SK-N-SH (cell line): ENCODE measurements at regions not wholly inside any gene's neighbourhood (a gene's known extent, or its start where the extent isn't known, plus 50 kb on each side); places are given as distances from the start of the nearest gene placed in this dataset.

ENCODE experiments used
- CTCF ChIA-PET: fragments of 300-600, 350-600 bp; formaldehyde crosslinking; extraction: SDS; loops from one replicate; lab custom pipeline; 2021; lab: Yijun Ruan, JAX
- POLR2A ChIA-PET: fragments of 350-600 bp; sonication (Branson Sonifier 250); formaldehyde crosslinking; extraction: SDS; loops from one replicate; lab custom pipeline; 2020; ENCODE audit warnings: antibody characterized with exemption, inconsistent platforms; lab: Yijun Ruan, JAX
- DNase-seq: peaks from one replicate; pipeline ENCODE4 v3.0.0; 2012
- H2AFZ ChIP-seq: fragments of 200-600 bp; sonication (generic); 2 replicates; pipeline ENCODE4 v1.8.1; 2016; ENCODE audit warnings: antibody characterized with exemption, mild to moderate bottlenecking, low read depth
- H3F3A ChIP-seq: fragments of 200-600 bp; sonication (generic); replicated peaks from 2 replicates; pipeline ENCODE3; 2016; ENCODE audit warnings: antibody characterized with exemption, mild to moderate bottlenecking; ENCODE audit not compliant: insufficient read depth
- H3K27ac ChIP-seq, 2 experiments: fragments of 200-500 bp in 1 of 2; fragments of 200-600 bp in 1 of 2; sonication (Bioruptor generic) in 1 of 2; sonication (generic), shearing (Covaris generic) in 1 of 2; 2 replicates each; pipeline versions ENCODE4 v1.5.1 to v1.6.1; 2014 to 2016; ENCODE audit warnings: low read depth in 2 of 2, inconsistent platforms in 1 of 2, low read length in 1 of 2, mild to moderate bottlenecking in 1 of 2, mixed read lengths in 1 of 2
- H3K27me3 ChIP-seq: fragments of 200-600 bp; sonication (generic), shearing (Covaris generic); 2 replicates; pipeline ENCODE4 v1.6.1; 2016; ENCODE audit warnings: mixed run types; ENCODE audit not compliant: insufficient read depth
- H3K36me3 ChIP-seq, 2 experiments: fragments of 200-500 bp in 1 of 2; fragments of 200-600 bp in 1 of 2; sonication (Bioruptor generic) in 1 of 2; sonication (generic) in 1 of 2; replicated peaks in 1 of 2; 2 replicates each; pipeline versions ENCODE3 to v1.5.1; 2014 to 2016; ENCODE audit warnings: low read length in 1 of 2, mild to moderate bottlenecking in 1 of 2; ENCODE audit not compliant: insufficient read depth in 2 of 2, control insufficient read depth in 1 of 2
- H3K4me1 ChIP-seq, 2 experiments: fragments of 200-500 bp in 1 of 2; fragments of 200-600 bp in 1 of 2; sonication (Bioruptor generic) in 1 of 2; sonication (generic), shearing (Covaris generic) in 1 of 2; 2 replicates each; pipeline versions ENCODE4 v1.5.1 to v1.6.1; 2014 to 2016; ENCODE audit warnings: low read depth in 1 of 2, low read length in 1 of 2, mixed run types in 1 of 2; ENCODE audit not compliant: insufficient read depth in 2 of 2, control insufficient read depth in 1 of 2
- H3K4me2 ChIP-seq: fragments of 200-600 bp; sonication (generic), shearing (Covaris generic); 2 replicates; pipeline ENCODE4 v1.6.1; 2017; ENCODE audit warnings: mixed run types
- H3K4me3 ChIP-seq, 2 experiments: fragments of 200-500 bp in 1 of 2; fragments of 200-600 bp in 1 of 2; sonication (Bioruptor generic) in 1 of 2; sonication (generic), shearing (Covaris generic) in 1 of 2; 2 replicates each; pipeline versions ENCODE4 v1.5.1 to v1.8.1; 2014 to 2016; ENCODE audit warnings: low read depth in 2 of 2, inconsistent platforms in 1 of 2, low read length in 1 of 2, mild to moderate bottlenecking in 1 of 2, mixed read lengths in 1 of 2, moderate library complexity in 1 of 2
- H3K79me2 ChIP-seq: fragments of 200-600 bp; sonication (generic); 2 replicates; pipeline ENCODE4 v1.8.1; 2017; ENCODE audit warnings: mild to moderate bottlenecking; ENCODE audit not compliant: insufficient read depth
- H3K9ac ChIP-seq: fragments of 200-600 bp; sonication (generic); 2 replicates; pipeline ENCODE4 v1.6.1; 2017; ENCODE audit warnings: mixed run types
- H3K9me2 ChIP-seq: fragments of 200-600 bp; sonication (generic); 2 replicates; pipeline ENCODE4 v1.6.1; 2017; ENCODE audit warnings: mixed run types
- H3K9me3 ChIP-seq: fragments of 200-600 bp; sonication (generic); 2 replicates; pipeline ENCODE4 v1.6.1; 2017; ENCODE audit warnings: mixed run types, mild to moderate bottlenecking, moderate library complexity
- H4K20me1 ChIP-seq: fragments of 200-600 bp; sonication (generic); 2 replicates; pipeline ENCODE4 v1.6.1; 2017; ENCODE audit warnings: mild to moderate bottlenecking, mixed run types; ENCODE audit not compliant: insufficient read depth
- CHD2 ChIP-seq: fragments of 150-350 bp; IDR thresholded peaks from 2 replicates; pipeline ENCODE4 v1.6.1; 2018; ENCODE audit warnings: low read length; ENCODE audit not compliant: partially characterized antibody
- EP300 ChIP-seq, 2 experiments: IDR thresholded peaks; 2 replicates each; pipeline versions ENCODE4 v1.4.0 to v1.6.1; 2012; ENCODE audit warnings: borderline replicate concordance in 1 of 2, low read depth in 1 of 2, low read length in 1 of 2
- EZH2phosphoT487 ChIP-seq: fragments of 200-600 bp; sonication (generic); IDR thresholded peaks from 2 replicates; pipeline ENCODE4 v1.6.1; 2017; ENCODE audit warnings: low read depth, mixed run types, mild to moderate bottlenecking, antibody characterized with exemption, moderate library complexity, borderline replicate concordance
- FOSL2 ChIP-seq: IDR thresholded peaks from 2 replicates; pipeline ENCODE4 v1.4.0; 2012; ENCODE audit warnings: low read depth, mild to moderate bottlenecking, moderate library complexity, borderline replicate concordance
- FOXJ3 ChIP-seq: sonication (generic); formaldehyde crosslinking; IDR thresholded peaks from 2 replicates; pipeline ENCODE4 v1.5.1; 2020; ENCODE audit warnings: mild to moderate bottlenecking, missing genetic modification reagents
- GABPA ChIP-seq: IDR thresholded peaks from 2 replicates; pipeline ENCODE4 v1.4.0; 2012; ENCODE audit warnings: low read depth, mild to moderate bottlenecking
- NFIC ChIP-seq: IDR thresholded peaks from 2 replicates; pipeline ENCODE4 v1.4.0; 2012; ENCODE audit warnings: borderline replicate concordance
- NRF1 ChIP-seq: IDR thresholded peaks from 2 replicates; pipeline ENCODE4 v1.6.1; 2012; ENCODE audit warnings: low read depth, mild to moderate bottlenecking, low read length
- POLR2AphosphoS5 ChIP-seq: IDR thresholded peaks from 2 replicates; pipeline ENCODE4 v1.6.1; 2012; ENCODE audit warnings: low read depth, low read length
- RAD21 ChIP-seq: IDR thresholded peaks from 2 replicates; pipeline ENCODE4 v1.6.1; 2012; ENCODE audit warnings: mild to moderate bottlenecking, low read length
- RCOR1 ChIP-seq: fragments of 150-350 bp; IDR thresholded peaks from 2 replicates; pipeline ENCODE4 v1.6.1; 2017; ENCODE audit warnings: antibody characterized with exemption, low read length
- SIN3A ChIP-seq: IDR thresholded peaks from 2 replicates; pipeline ENCODE4 v1.6.1; 2012; ENCODE audit warnings: low read depth, mild to moderate bottlenecking, low read length, moderate library complexity, borderline replicate concordance
- SMC3 ChIP-seq: IDR thresholded peaks from 2 replicates; pipeline ENCODE4 v1.6.1; 2012; ENCODE audit warnings: low read depth, low read length, improper control_type of control experiment
- TCF12 ChIP-seq: IDR thresholded peaks from 2 replicates; pipeline ENCODE4 v1.4.0; 2012
- TEAD4 ChIP-seq: IDR thresholded peaks from 2 replicates; pipeline ENCODE4 v1.4.0; 2012; ENCODE audit warnings: mild to moderate bottlenecking, borderline replicate concordance; ENCODE audit not compliant: insufficient read depth
- WGBS: methylation state at CpG from one replicate; pipeline ENCODE4 v1.1.6; 2017; ENCODE audit warnings: low lambda C conversion rate; 5-methylcytosine and 5-hydroxymethylcytosine counted together
- TF ChIP-seq, protein P1 (sequence below): fragments of 150-350 bp; IDR thresholded peaks from 2 replicates; pipeline ENCODE4 v1.6.1; 2017; ENCODE audit warnings: antibody characterized with exemption, low read length, low read depth, borderline replicate concordance
- TF ChIP-seq, protein P2 (sequence below): fragments of 200-600 bp; sonication (generic); IDR thresholded peaks from 2 replicates; pipeline ENCODE4 v1.6.1; 2017; ENCODE audit warnings: antibody characterized with exemption, mild to moderate bottlenecking, moderate library complexity
- TF ChIP-seq, protein P3 (sequence below): IDR thresholded peaks from 2 replicates; pipeline ENCODE4; 2012
- TF ChIP-seq, protein P4 (sequence below): IDR thresholded peaks from 2 replicates; pipeline ENCODE4 v1.4.0; 2012; ENCODE audit warnings: low read depth
- TF ChIP-seq, protein P5 (sequence below): IDR thresholded peaks from 2 replicates; pipeline ENCODE4 v1.4.0; 2012; ENCODE audit warnings: low read depth, borderline replicate concordance

DNA sequence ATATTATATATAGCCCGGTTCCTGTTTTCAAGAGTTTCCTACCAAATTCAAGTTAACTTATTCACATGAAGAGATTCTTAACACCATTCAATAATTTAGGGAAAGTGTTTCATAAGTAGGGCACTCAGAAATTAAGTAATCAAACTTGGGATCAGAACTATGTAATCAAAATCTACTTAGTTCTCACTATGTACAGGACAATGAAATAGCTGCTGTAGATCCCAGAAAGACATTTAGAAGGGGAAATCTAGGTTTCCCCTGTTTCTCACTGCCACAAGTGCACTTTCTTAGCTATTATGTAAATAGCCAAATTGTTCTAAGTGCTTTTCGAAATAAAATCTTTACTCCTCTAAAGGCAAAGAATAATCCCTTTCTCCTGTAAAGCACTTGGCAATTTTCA lies 493.6 kb upstream of the SETBP1 start:
- ChIA-PET CTCF (interaction anchor here (1.5 kb wide), 1 partner anchor 16 kb away, joined by 4 read pairs; no protein-coding TSS in a partner anchor), POLR2A (no interaction called here)
- Histone ChIP-seq H3K9ac (no peak overlapping the region), H3K4me3 (no peak overlapping the region), H3K27me3 (no peaks in the 10 kb centered on the region), H3K36me3 (no peaks in the 10 kb centered on the region), H3K9me2 (no peaks in the 10 kb centered on the region), H4K20me1 (no peaks in the 10 kb centered on the region), H3K27ac (no peak overlapping the region), H3K79me2 (no peaks in the 10 kb centered on the region), H3K9me3 (no peaks in the 10 kb centered on the region), H2AFZ (no peak overlapping the region), H3F3A (no peaks in the 10 kb centered on the region), H3K4me1 (no peaks in the 10 kb centered on the region), H3K4me2 (no peak overlapping the region)
- DNase-seq, result no peak
- TF ChIP-seq GABPA (no peak), NRF1 (no peak), TEAD4 (no peak), FOSL2 (no peak), POLR2AphosphoS5 (no peak), SMC3 (no peak), TCF12 (no peak), RAD21 (no peak), EZH2phosphoT487 (no peak), NFIC (no peak)
- TF ChIP-seq, protein P1, sequence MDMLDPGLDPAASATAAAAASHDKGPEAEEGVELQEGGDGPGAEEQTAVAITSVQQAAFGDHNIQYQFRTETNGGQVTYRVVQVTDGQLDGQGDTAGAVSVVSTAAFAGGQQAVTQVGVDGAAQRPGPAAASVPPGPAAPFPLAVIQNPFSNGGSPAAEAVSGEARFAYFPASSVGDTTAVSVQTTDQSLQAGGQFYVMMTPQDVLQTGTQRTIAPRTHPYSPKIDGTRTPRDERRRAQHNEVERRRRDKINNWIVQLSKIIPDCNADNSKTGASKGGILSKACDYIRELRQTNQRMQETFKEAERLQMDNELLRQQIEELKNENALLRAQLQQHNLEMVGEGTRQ, result no peak
- TF ChIP-seq, protein P2, sequence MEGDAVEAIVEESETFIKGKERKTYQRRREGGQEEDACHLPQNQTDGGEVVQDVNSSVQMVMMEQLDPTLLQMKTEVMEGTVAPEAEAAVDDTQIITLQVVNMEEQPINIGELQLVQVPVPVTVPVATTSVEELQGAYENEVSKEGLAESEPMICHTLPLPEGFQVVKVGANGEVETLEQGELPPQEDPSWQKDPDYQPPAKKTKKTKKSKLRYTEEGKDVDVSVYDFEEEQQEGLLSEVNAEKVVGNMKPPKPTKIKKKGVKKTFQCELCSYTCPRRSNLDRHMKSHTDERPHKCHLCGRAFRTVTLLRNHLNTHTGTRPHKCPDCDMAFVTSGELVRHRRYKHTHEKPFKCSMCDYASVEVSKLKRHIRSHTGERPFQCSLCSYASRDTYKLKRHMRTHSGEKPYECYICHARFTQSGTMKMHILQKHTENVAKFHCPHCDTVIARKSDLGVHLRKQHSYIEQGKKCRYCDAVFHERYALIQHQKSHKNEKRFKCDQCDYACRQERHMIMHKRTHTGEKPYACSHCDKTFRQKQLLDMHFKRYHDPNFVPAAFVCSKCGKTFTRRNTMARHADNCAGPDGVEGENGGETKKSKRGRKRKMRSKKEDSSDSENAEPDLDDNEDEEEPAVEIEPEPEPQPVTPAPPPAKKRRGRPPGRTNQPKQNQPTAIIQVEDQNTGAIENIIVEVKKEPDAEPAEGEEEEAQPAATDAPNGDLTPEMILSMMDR, result no peak
- TF ChIP-seq, protein P3, sequence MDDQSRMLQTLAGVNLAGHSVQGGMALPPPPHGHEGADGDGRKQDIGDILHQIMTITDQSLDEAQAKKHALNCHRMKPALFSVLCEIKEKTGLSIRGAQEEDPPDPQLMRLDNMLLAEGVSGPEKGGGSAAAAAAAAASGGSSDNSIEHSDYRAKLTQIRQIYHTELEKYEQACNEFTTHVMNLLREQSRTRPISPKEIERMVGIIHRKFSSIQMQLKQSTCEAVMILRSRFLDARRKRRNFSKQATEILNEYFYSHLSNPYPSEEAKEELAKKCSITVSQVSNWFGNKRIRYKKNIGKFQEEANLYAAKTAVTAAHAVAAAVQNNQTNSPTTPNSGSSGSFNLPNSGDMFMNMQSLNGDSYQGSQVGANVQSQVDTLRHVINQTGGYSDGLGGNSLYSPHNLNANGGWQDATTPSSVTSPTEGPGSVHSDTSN, result no peak
- WGBS, result 76% methylated on average over 2 of the region's 2 CpGs

DNA sequence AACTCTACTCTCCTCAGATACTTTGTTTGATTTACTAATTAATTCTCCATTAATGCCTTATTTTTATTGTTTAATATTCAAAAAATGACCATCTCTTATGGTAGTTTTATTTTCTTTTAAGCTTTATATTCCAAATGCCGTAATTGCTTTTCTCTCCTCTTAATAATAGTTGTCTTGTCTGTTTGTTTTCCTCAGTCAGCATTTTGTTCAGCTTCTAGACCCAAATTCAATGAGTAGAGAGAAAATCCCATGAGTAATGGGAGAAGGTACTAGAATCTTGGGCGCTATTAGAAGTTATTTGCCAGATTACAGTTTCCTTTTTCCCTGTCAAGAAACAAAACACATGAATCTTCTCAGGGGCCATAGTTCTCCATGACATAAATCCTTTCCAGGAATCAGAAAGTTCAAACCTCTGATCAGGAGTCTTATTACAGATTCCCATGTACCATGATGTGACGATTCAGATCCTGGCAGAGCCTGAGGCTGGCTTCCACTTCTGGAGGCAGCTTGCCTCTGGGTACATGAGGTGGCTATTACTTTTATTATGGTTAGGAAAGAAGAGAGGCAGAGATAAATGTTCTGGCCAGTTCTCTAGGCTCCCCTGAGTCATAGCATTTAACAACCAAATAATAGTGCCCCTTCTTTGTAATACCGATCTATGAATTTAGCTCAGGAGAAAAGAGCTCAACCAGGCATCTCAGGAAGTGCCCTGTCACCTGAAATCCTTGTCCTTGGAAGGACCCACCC lies 485.1 kb upstream of the SETBP1 start:
- peaks cover 0 to 9% of the 10 kb centered on the region in 2 experiments; a peak in 1 of 4 replicates for H3K4me1 ChIP-seq
- POLR2A ChIA-PET, result no interaction called here
- CTCF ChIA-PET, result interaction anchor here (1.6 kb wide), 1 partner anchor 1017 kb away, joined by 4 read pairs; no protein-coding TSS in a partner anchor
- TF ChIP-seq FOSL2 (no peak), EP300 (IDR thresholded peaks at IDR 0.05; ENCODE audit: borderline replicate concordance in 1 of 2, low read depth in 1 of 2, low read length in 1 of 2) (no peak), FOXJ3 (CRISPR knock-in tag) (no peak), NRF1 (no peak), TEAD4 (no peak), RCOR1 (no peak), CHD2 (no peak), GABPA (no peak), SIN3A (no peak)
- TF ChIP-seq, protein P4, sequence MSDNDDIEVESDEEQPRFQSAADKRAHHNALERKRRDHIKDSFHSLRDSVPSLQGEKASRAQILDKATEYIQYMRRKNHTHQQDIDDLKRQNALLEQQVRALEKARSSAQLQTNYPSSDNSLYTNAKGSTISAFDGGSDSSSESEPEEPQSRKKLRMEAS, result no peak
- TF ChIP-seq, protein P5, sequence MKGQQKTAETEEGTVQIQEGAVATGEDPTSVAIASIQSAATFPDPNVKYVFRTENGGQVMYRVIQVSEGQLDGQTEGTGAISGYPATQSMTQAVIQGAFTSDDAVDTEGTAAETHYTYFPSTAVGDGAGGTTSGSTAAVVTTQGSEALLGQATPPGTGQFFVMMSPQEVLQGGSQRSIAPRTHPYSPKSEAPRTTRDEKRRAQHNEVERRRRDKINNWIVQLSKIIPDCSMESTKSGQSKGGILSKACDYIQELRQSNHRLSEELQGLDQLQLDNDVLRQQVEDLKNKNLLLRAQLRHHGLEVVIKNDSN, result no peak
- no peak overlapping the region for H2AFZ ChIP-seq
- H3K27ac ChIP-seq, result no peak overlapping the region
- H3K9me3 ChIP-seq, result no peaks in the 10 kb centered on the region
- no peaks in the 10 kb centered on the region for H3K79me2 ChIP-seq
- no peaks in the 10 kb centered on the region for H4K20me1 ChIP-seq
- H3K4me2 ChIP-seq, result no peak overlapping the region
- no peaks in the 10 kb centered on the region for H3K27me3 ChIP-seq
- no peaks in the 10 kb centered on the region for H3K36me3 ChIP-seq
- no peaks in the 10 kb centered on the region for H3F3A ChIP-seq
- no peaks in the 10 kb centered on the region for H3K9me2 ChIP-seq
- WGBS, result 83% methylated on average over 4 of the region's 4 CpGs
- DNase-seq, result no peak
- no peak overlapping the region for H3K4me3 ChIP-seq
- H3K9ac ChIP-seq, result no peak overlapping the region
